WTC11 (cell line): ENCODE measurements at regions not wholly inside any gene's neighbourhood (a gene's known extent, or its start where the extent isn't known, plus 50 kb on each side); places are given as distances from the start of the nearest gene placed in this dataset.
"Not testable (repeated sequence)": the region's sequence is repeated elsewhere in the genome, so short reads cannot be mapped to it uniquely, and the experiment has no call there.

Source experiments
- ATAC-seq: fragments of 200-7000 bp; cut with Tn5 transposase; 2 replicates; pipeline ENCODE4 v1.10.0; 2021; ENCODE audit warnings: mild to moderate bottlenecking, moderate library complexity
- CTCF ChIA-PET: fragments of 300-600 bp; sonication (Branson Sonifier 250); formaldehyde crosslinking; loops from one replicate; lab custom pipeline; 2021; ENCODE audit warnings: antibody characterized with exemption; lab: Charles Lee
- POLR2A ChIA-PET: fragments of 350-600 bp; sonication (Branson Sonifier 250); formaldehyde crosslinking; loops from one replicate; lab custom pipeline; 2021; ENCODE audit warnings: antibody characterized with exemption; lab: Charles Lee
- DNase-seq: peaks from one replicate; pipeline ENCODE4 v3.0.0; 2021; ENCODE audit warnings: low spot score
- H3K27ac Mint-ChIP-seq: 2 replicates; pipeline ENCODE4 v1.8.0; 2021; ENCODE audit warnings: mixed read lengths
- H3K27me3 Mint-ChIP-seq: 2 replicates; pipeline ENCODE4 v1.8.0; 2021; ENCODE audit warnings: low read depth, mild to moderate bottlenecking, moderate library complexity, mixed read lengths
- H3K36me3 Mint-ChIP-seq: 2 replicates; pipeline ENCODE4 v1.8.0; 2021; ENCODE audit warnings: mixed read lengths
- H3K4me1 Mint-ChIP-seq: 2 replicates; pipeline ENCODE4 v1.8.0; 2022; ENCODE audit warnings: mixed read lengths
- H3K4me3 Mint-ChIP-seq: 2 replicates; pipeline ENCODE4 v1.8.0; 2021; ENCODE audit warnings: mild to moderate bottlenecking, moderate library complexity, mixed read lengths
- H3K9me3 Mint-ChIP-seq: 2 replicates; pipeline ENCODE4 v1.8.0; 2021; ENCODE audit warnings: mixed read lengths
- ARID4B ChIP-seq: sonication (generic); formaldehyde crosslinking; IDR thresholded peaks from 2 replicates; pipeline ENCODE4 v1.8.0; 2023; ENCODE audit warnings: missing genetic modification reagents, mild to moderate bottlenecking, borderline replicate concordance
- ATF6 ChIP-seq: sonication (generic); formaldehyde crosslinking; IDR thresholded peaks from 2 replicates; pipeline ENCODE4 v1.8.1; 2023; ENCODE audit warnings: mild to moderate bottlenecking, missing genetic modification reagents
- EMX1 ChIP-seq: fragments of 250-450 bp; sonication (Bioruptor Pico); IDR thresholded peaks from 2 replicates; pipeline ENCODE4 v1.8.0; 2021; ENCODE audit warnings: mild to moderate bottlenecking
- ESRRA ChIP-seq: sonication (generic); formaldehyde crosslinking; IDR thresholded peaks from 2 replicates; pipeline ENCODE4 v1.8.1; 2022; ENCODE audit warnings: mild to moderate bottlenecking, missing genetic modification reagents, borderline replicate concordance
- GTF2I ChIP-seq: fragments of 250-450 bp; sonication (Bioruptor Pico); conservative IDR thresholded peaks from 2 replicates; pipeline ENCODE4 v1.4.0; 2021; ENCODE audit warnings: mild to moderate bottlenecking
- KAT7 ChIP-seq: sonication (generic); formaldehyde crosslinking; IDR thresholded peaks from 2 replicates; pipeline ENCODE4 v1.8.1; 2023; ENCODE audit warnings: missing genetic modification reagents, mild to moderate bottlenecking, borderline replicate concordance
- NR3C1 ChIP-seq: sonication (generic); formaldehyde crosslinking; conservative IDR thresholded peaks from 2 replicates; pipeline ENCODE4 v1.8.1; 2023; ENCODE audit warnings: low read depth, mild to moderate bottlenecking, missing genetic modification reagents
- SMAD4 ChIP-seq: sonication (generic); formaldehyde crosslinking; IDR thresholded peaks from 2 replicates; pipeline ENCODE4 v1.8.0; 2022; ENCODE audit warnings: mild to moderate bottlenecking, missing genetic modification reagents
- TP53 ChIP-seq: sonication (generic); formaldehyde crosslinking; IDR thresholded peaks from 2 replicates; pipeline ENCODE4 v1.8.1; 2023; ENCODE audit warnings: mild to moderate bottlenecking, missing genetic modification reagents
- USF2 ChIP-seq: sonication (generic); formaldehyde crosslinking; IDR thresholded peaks from 2 replicates; pipeline ENCODE4 v1.8.1; 2023; ENCODE audit warnings: mild to moderate bottlenecking, missing genetic modification reagents, moderate library complexity
- ZNF219 ChIP-seq: sonication (generic); formaldehyde crosslinking; IDR thresholded peaks from 2 replicates; pipeline ENCODE4 v1.8.0; 2023; ENCODE audit warnings: missing genetic modification reagents, mild to moderate bottlenecking, borderline replicate concordance
- ZNF317 ChIP-seq: sonication (generic); formaldehyde crosslinking; IDR thresholded peaks from 2 replicates; pipeline ENCODE4 v1.8.1; 2023; ENCODE audit warnings: low read depth, mild to moderate bottlenecking, moderate library complexity, missing genetic modification reagents, borderline replicate concordance
- ZNF671 ChIP-seq: fragments of 250-450 bp; sonication (Bioruptor Pico); IDR thresholded peaks from 2 replicates; pipeline ENCODE4 v1.8.0; 2021; ENCODE audit warnings: mild to moderate bottlenecking
- TF ChIP-seq, protein P1 (sequence below): sonication (generic); formaldehyde crosslinking; IDR thresholded peaks from 2 replicates; pipeline ENCODE4 v1.8.1; 2022; ENCODE audit warnings: mild to moderate bottlenecking, missing genetic modification reagents, moderate library complexity, borderline replicate concordance
- TF ChIP-seq, protein P2 (sequence below): fragments of 250-450 bp; sonication (Bioruptor Pico); IDR thresholded peaks from 2 replicates; pipeline ENCODE4 v1.9.0; 2021; ENCODE audit warnings: moderate library complexity, mild to moderate bottlenecking, inconsistent platforms, borderline replicate concordance

DNA sequence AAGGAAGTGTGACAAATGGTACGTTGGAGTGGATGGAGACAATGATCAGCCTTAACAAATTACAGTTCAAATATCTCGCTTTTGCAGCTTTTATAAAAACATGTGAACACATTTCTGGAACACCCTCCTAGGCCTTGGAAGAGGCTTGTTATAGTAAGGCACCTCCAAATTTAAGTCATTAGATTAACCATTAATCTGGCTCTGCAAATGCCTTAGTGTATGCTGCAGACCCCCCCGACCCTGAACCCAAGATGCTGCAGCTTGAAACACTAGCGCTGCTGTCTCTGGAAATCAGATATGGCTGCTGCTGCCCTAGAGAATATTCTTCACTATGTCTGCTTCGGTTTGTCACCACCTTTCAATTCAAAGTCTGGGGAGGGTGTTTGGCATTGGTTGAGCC is 196.4 kb downstream of the MIS18A start (continued):
- TF ChIP-seq ARID4B (CRISPR knock-in tag), result no peak
- TF ChIP-seq KAT7 (CRISPR knock-in tag), result no peak
- no peak for TF ChIP-seq SMAD4
- no peak for TF ChIP-seq USF2 (CRISPR knock-in tag)

DNA sequence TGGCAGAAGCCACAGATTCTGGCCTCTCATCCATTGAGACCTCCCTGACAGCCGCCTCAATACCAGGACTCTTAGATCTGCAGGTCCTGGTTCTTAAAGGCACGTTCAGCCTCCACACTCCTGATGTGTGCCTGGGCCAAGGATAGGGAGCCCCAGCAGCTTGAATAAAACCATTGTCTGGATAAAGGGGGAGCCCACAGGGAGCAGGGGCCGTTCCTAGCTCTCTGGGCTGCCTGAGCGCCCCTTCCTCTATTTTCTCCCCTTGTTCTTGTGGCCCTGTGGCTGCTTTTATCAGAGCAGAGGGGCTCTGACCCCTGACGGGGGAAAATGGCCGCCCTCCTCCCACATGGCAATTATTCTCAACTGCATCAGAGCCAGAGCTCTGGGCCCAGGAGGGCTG is 200.8 kb downstream of the HUNK start:
- peaks cover 13% of the 10 kb centered on the region for H3K4me1 Mint-ChIP-seq
- DNase-seq (no peak), ATAC-seq (no peak)
- CTCF ChIA-PET, result no interaction called here
- H3K27me3 Mint-ChIP-seq, result no peaks in the 10 kb centered on the region
- no peaks in the 10 kb centered on the region for H3K36me3 Mint-ChIP-seq
- no peak overlapping the region for H3K4me3 Mint-ChIP-seq
- H3K9me3 Mint-ChIP-seq, result peaks cover 10% of the 10 kb centered on the region
- POLR2A ChIA-PET, result interaction anchor here (1.1 kb wide), 1 partner anchor 23 kb away, joined by 7 read pairs; no protein-coding TSS in a partner anchor
- no peak for TF ChIP-seq ZNF671 (CRISPR knock-in tag)
- TF ChIP-seq ESRRA (CRISPR knock-in tag), result no peak
- no peak for TF ChIP-seq EMX1
- TF ChIP-seq, protein P1, sequence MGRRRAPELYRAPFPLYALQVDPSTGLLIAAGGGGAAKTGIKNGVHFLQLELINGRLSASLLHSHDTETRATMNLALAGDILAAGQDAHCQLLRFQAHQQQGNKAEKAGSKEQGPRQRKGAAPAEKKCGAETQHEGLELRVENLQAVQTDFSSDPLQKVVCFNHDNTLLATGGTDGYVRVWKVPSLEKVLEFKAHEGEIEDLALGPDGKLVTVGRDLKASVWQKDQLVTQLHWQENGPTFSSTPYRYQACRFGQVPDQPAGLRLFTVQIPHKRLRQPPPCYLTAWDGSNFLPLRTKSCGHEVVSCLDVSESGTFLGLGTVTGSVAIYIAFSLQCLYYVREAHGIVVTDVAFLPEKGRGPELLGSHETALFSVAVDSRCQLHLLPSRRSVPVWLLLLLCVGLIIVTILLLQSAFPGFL, result no peak
- TF ChIP-seq, protein P2, sequence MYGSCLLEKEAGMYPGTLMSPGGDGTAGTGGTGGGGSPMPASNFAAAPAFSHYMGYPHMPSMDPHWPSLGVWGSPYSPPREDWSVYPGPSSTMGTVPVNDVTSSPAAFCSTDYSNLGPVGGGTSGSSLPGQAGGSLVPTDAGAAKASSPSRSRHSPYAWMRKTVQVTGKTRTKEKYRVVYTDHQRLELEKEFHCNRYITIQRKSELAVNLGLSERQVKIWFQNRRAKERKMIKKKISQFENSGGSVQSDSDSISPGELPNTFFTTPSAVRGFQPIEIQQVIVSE (CRISPR knock-in tag), result no peak
- TF ChIP-seq GTF2I (CRISPR knock-in tag), result no peak
- TF ChIP-seq NR3C1 (CRISPR knock-in tag), result no peak
- no peak for TF ChIP-seq ZNF317 (CRISPR knock-in tag)
- TF ChIP-seq ATF6 (CRISPR knock-in tag), result no peak
- no peak overlapping the region for H3K27ac Mint-ChIP-seq

GRCh38 chr21:32073190-32073589 is 200.4 kb downstream of the HUNK start:
- POLR2A ChIA-PET, result interaction anchor here (1.1 kb wide), 1 partner anchor 23 kb away, joined by 7 read pairs; no protein-coding TSS in a partner anchor
- ATAC-seq (no peak), DNase-seq (no peak)
- no peak for TF ChIP-seq ZNF219
- no peak for TF ChIP-seq EMX1
- TF ChIP-seq TP53 (CRISPR knock-in tag), result no peak
- CTCF ChIA-PET, result interaction anchor here (0.6 kb wide), 1 partner anchor 1787 kb away, joined by 3 read pairs; no protein-coding TSS in a partner anchor
- Mint-ChIP-seq H3K27ac (no peak overlapping the region), H3K9me3 (peaks cover 10% of the 10 kb centered on the region), H3K27me3 (no peaks in the 10 kb centered on the region), H3K36me3 (no peaks in the 10 kb centered on the region), H3K4me1 (peaks cover 13% of the 10 kb centered on the region), H3K4me3 (no peak overlapping the region)

GRCh38 chr21:32071620-32072019 is 198.8 kb downstream of the HUNK start:
- POLR2A ChIA-PET, H3K4me3 Mint-ChIP-seq, H3K36me3 Mint-ChIP-seq, H3K27ac Mint-ChIP-seq, DNase-seq, ATAC-seq, H3K9me3 Mint-ChIP-seq, H3K27me3 Mint-ChIP-seq: not testable (repeated sequence)
- CTCF ChIA-PET, result interaction anchor here (1.4 kb wide), 1 partner anchor 206 kb away, joined by 3 read pairs; no protein-coding TSS in a partner anchor
- H3K4me1 Mint-ChIP-seq, result peaks cover 10% of the 10 kb centered on the region
